ENCODE measurements at regions not wholly inside any gene's neighbourhood (a gene's known extent, or its start where the extent isn't known, plus 50 kb on each side); places are given as distances from the start of the nearest gene placed in this dataset.

- TF ChIP-seq CTCF (IDR thresholded peaks at IDR 0.05) (no peak), CDX4 (CRISPR knock-in tag; IDR thresholded peaks at IDR 0.05; ENCODE audit: borderline replicate concordance) (no peak), MAX (CRISPR knock-in tag; IDR thresholded peaks at IDR 0.05) (no peak), ZNF138 (CRISPR knock-in tag; conservative IDR thresholded peaks at IDR 0.05) (no peak)
Measured at GRCh38 chr1:238681021-238681420, 705.3 kb upstream of the CHRM3 start (continued).

DNA sequence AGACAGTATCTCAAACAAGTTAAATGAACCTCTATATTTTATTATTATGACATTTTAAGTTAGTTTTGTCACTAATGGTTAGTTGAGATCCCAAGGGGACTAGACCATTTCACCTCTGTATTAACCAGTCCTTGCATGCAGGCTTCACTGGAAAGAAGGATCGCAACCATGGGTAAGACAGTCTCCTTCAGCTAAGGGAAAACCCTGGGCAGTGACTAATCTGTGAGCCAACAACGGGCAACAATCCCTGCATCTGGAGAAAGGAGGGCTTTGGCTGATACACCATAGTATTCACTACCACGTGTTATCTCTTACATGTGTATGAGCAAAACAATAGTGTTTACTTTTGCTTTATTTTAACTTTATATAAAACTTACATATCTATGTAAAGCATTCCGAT, 708.8 kb upstream of the CHRM3 start:
- DNase-seq (ENCODE audit: low spot score) (no peak), ATAC-seq (no peak)
- H3K27me3 Mint-ChIP-seq (ENCODE audit: low read depth) = no peaks in the 10 kb centered on the region
- no peak for TF ChIP-seq JAZF1 (CRISPR knock-in tag; IDR thresholded peaks at IDR 0.05)
- H3K9me3 Mint-ChIP-seq = peaks cover 7% of the 10 kb centered on the region; the same call in 1 of the 2 replicates
- H3K4me3 Mint-ChIP-seq = no peak overlapping the region
- no peak overlapping the region for H3K27ac Mint-ChIP-seq
- peaks cover 6% of the 10 kb centered on the region for H3K4me1 Mint-ChIP-seq
- ChIA-PET POLR2A (no interaction called here), CTCF (no interaction called here)
- H3K36me3 Mint-ChIP-seq = peaks cover 3% of the 10 kb centered on the region

DNA sequence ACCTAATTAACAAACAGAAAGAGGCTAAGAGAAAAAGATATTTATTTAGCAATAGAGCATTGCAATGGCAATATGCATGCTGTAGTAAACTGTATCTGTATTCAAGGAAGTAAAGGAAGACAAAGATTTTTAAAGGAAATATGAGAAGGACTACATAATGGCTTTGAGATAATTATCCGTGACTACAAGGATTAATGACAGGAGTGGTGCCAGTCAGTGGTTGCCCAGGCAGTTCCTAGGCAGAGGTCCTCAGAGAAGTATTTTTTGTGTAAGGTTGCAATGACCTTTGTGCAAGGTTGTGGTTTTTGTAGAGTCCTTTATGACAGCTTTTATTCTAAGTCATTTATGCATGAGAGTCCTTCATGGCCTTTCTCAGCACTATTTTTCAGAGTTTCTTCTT, 711.1 kb upstream of the CHRM3 start:
- ChIA-PET POLR2A (no interaction called here), CTCF (no interaction called here)
- peaks cover 10% of the 10 kb centered on the region for H3K4me1 Mint-ChIP-seq
- H3K36me3 Mint-ChIP-seq = peaks cover 3% of the 10 kb centered on the region
- no peak for TF ChIP-seq NFE2L1 (CRISPR knock-in tag; IDR thresholded peaks at IDR 0.05)
- no peaks in the 10 kb centered on the region for H3K27me3 Mint-ChIP-seq (ENCODE audit: low read depth)
- ATAC-seq (no peak), DNase-seq (ENCODE audit: low spot score) (no peak)
- no peak overlapping the region for H3K4me3 Mint-ChIP-seq
- no peak overlapping the region for H3K27ac Mint-ChIP-seq
- peaks cover 7% of the 10 kb centered on the region; the same call in 1 of the 2 replicates for H3K9me3 Mint-ChIP-seq

DNA sequence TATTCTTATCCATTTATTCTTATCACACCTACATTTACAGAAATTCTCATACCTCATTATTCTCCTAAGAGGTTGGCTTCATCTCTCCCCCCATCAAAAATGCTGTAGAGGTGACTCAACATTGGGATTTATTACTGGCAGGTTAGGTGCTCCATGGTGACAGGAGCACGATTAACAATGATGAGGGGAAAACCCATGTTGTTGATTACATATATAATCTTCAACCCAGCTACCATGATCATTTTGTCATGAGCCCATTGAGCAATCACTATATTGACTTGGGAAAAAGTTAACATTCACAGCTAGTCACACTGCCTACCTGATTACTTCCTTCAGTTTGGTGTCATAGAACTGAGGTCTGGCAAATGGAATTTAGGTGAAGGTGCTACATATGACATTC, 712.1 kb upstream of the CHRM3 start:
- peaks cover 7% of the 10 kb centered on the region; the same call in 1 of the 2 replicates for H3K9me3 Mint-ChIP-seq
- H3K36me3 Mint-ChIP-seq = peaks cover 3% of the 10 kb centered on the region
- no peak overlapping the region for H3K27ac Mint-ChIP-seq
- POLR2A ChIA-PET = no interaction called here
- peaks cover 10% of the 10 kb centered on the region for H3K4me1 Mint-ChIP-seq
- CTCF ChIA-PET = no interaction called here
- no peaks in the 10 kb centered on the region for H3K27me3 Mint-ChIP-seq (ENCODE audit: low read depth)
- H3K4me3 Mint-ChIP-seq = no peak overlapping the region
- ATAC-seq (no peak), DNase-seq (ENCODE audit: low spot score) (no peak)
- TF ChIP-seq, protein P1, sequence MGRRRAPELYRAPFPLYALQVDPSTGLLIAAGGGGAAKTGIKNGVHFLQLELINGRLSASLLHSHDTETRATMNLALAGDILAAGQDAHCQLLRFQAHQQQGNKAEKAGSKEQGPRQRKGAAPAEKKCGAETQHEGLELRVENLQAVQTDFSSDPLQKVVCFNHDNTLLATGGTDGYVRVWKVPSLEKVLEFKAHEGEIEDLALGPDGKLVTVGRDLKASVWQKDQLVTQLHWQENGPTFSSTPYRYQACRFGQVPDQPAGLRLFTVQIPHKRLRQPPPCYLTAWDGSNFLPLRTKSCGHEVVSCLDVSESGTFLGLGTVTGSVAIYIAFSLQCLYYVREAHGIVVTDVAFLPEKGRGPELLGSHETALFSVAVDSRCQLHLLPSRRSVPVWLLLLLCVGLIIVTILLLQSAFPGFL (CRISPR knock-in tag; IDR thresholded peaks at IDR 0.05; ENCODE audit: borderline replicate concordance) = no peak
- TF ChIP-seq, protein P2, sequence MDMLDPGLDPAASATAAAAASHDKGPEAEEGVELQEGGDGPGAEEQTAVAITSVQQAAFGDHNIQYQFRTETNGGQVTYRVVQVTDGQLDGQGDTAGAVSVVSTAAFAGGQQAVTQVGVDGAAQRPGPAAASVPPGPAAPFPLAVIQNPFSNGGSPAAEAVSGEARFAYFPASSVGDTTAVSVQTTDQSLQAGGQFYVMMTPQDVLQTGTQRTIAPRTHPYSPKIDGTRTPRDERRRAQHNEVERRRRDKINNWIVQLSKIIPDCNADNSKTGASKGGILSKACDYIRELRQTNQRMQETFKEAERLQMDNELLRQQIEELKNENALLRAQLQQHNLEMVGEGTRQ (CRISPR knock-in tag; IDR thresholded peaks at IDR 0.05) = no peak
- TF ChIP-seq, protein P3, sequence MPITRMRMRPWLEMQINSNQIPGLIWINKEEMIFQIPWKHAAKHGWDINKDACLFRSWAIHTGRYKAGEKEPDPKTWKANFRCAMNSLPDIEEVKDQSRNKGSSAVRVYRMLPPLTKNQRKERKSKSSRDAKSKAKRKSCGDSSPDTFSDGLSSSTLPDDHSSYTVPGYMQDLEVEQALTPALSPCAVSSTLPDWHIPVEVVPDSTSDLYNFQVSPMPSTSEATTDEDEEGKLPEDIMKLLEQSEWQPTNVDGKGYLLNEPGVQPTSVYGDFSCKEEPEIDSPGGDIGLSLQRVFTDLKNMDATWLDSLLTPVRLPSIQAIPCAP (CRISPR knock-in tag; IDR thresholded peaks at IDR 0.05) = no peak
- TF ChIP-seq, protein P4, sequence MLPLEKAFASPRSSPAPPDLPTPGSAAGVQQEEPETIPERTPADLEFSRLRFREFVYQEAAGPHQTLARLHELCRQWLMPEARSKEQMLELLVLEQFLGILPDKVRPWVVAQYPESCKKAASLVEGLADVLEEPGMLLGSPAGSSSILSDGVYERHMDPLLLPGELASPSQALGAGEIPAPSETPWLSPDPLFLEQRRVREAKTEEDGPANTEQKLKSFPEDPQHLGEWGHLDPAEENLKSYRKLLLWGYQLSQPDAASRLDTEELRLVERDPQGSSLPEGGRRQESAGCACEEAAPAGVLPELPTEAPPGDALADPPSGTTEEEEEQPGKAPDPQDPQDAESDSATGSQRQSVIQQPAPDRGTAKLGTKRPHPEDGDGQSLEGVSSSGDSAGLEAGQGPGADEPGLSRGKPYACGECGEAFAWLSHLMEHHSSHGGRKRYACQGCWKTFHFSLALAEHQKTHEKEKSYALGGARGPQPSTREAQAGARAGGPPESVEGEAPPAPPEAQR (CRISPR knock-in tag; IDR thresholded peaks at IDR 0.05) = no peak
- TF ChIP-seq ELF4 (CRISPR knock-in tag; IDR thresholded peaks at IDR 0.05; ENCODE audit: low read depth) (no peak), ZMAT4 (CRISPR knock-in tag; IDR thresholded peaks at IDR 0.05) (no peak)
